ENCODE measurements at regions not wholly inside any gene's neighbourhood (a gene's known extent, or its start where the extent isn't known, plus 50 kb on each side); places are given as distances from the start of the nearest gene placed in this dataset.

GRCh38 chr10:130902929-130903328, 408.6 kb downstream of the TCERG1L start:
- Histone ChIP-seq H3K27ac (ENCODE audit: low read depth in 2 of 2, low read length in 2 of 2) (no peak overlapping the region), H3K27me3 (ENCODE audit: control insufficient read depth, insufficient read depth, low read length) (no peaks in the 10 kb centered on the region), H3K36me3 (ENCODE audit: control insufficient read depth in 2 of 3, insufficient read depth in 3 of 3, low read length in 3 of 3) (no peaks in the 10 kb centered on the region), H3K9ac (ENCODE audit: low read length in 3 of 3) (no peak overlapping the region), H3K4me1 (ENCODE audit: control insufficient read depth in 2 of 3, insufficient read depth in 2 of 3, low read depth in 1 of 3, low read length in 3 of 3) (no peaks in the 10 kb centered on the region), H3K4me3 (ENCODE audit: low read length in 3 of 3) (no peak overlapping the region), H3K9me3 (ENCODE audit: control insufficient read depth in 2 of 3, insufficient read depth in 1 of 3, low read length in 3 of 3) (no peaks in the 10 kb centered on the region)
- intact Hi-C loops (cut with DNase I), result no loop called here
- no peak for TF ChIP-seq CTCF (IDR thresholded peaks at IDR 0.05; ENCODE audit: borderline replicate concordance, extremely low read depth, insufficient read depth)
- FAIRE-seq, result no peak
- DNase-seq, result no peak

GRCh38 chr10:130904676-130905075, 406.8 kb downstream of the TCERG1L start:
- no peak overlapping the region for H3K27ac ChIP-seq (ENCODE audit: low read depth in 2 of 2, low read length in 2 of 2)
- intact Hi-C loops (cut with DNase I), result no loop called here
- no peak for FAIRE-seq
- H3K9me3 ChIP-seq (ENCODE audit: control insufficient read depth in 2 of 3, insufficient read depth in 1 of 3, low read length in 3 of 3), result no peaks in the 10 kb centered on the region
- no peaks in the 10 kb centered on the region for H3K36me3 ChIP-seq (ENCODE audit: control insufficient read depth in 2 of 3, insufficient read depth in 3 of 3, low read length in 3 of 3)
- no peak overlapping the region for H3K4me3 ChIP-seq (ENCODE audit: low read length in 3 of 3)
- TF ChIP-seq CTCF (IDR thresholded peaks at IDR 0.05; ENCODE audit: borderline replicate concordance, extremely low read depth, insufficient read depth), result no peak
- no peaks in the 10 kb centered on the region for H3K4me1 ChIP-seq (ENCODE audit: control insufficient read depth in 2 of 3, insufficient read depth in 2 of 3, low read depth in 1 of 3, low read length in 3 of 3)
- no peaks in the 10 kb centered on the region for H3K27me3 ChIP-seq (ENCODE audit: control insufficient read depth, insufficient read depth, low read length)
- H3K9ac ChIP-seq (ENCODE audit: low read length in 3 of 3), result no peak overlapping the region
- DNase-seq, result no peak

GRCh38 chr10:130905386-130905785, 406.1 kb downstream of the TCERG1L start:
- H3K9me3 ChIP-seq (ENCODE audit: control insufficient read depth in 2 of 3, insufficient read depth in 1 of 3, low read length in 3 of 3), result no peaks in the 10 kb centered on the region
- FAIRE-seq, result no peak
- H3K36me3 ChIP-seq (ENCODE audit: control insufficient read depth in 2 of 3, insufficient read depth in 3 of 3, low read length in 3 of 3), result no peaks in the 10 kb centered on the region
- TF ChIP-seq CTCF (IDR thresholded peaks at IDR 0.05; ENCODE audit: borderline replicate concordance, extremely low read depth, insufficient read depth), result no peak
- no peaks in the 10 kb centered on the region for H3K4me1 ChIP-seq (ENCODE audit: control insufficient read depth in 2 of 3, insufficient read depth in 2 of 3, low read depth in 1 of 3, low read length in 3 of 3)
- intact Hi-C loops (cut with DNase I), result no loop called here
- H3K27me3 ChIP-seq (ENCODE audit: control insufficient read depth, insufficient read depth, low read length), result no peaks in the 10 kb centered on the region
- no peak overlapping the region for H3K4me3 ChIP-seq (ENCODE audit: low read length in 3 of 3)
- H3K27ac ChIP-seq (ENCODE audit: low read depth in 2 of 2, low read length in 2 of 2), result no peak overlapping the region
- H3K9ac ChIP-seq (ENCODE audit: low read length in 3 of 3), result no peak overlapping the region
- DNase-seq, result no peak

- TF ChIP-seq CTCF (IDR thresholded peaks at IDR 0.05; ENCODE audit: borderline replicate concordance, extremely low read depth, insufficient read depth), result no peak
- no peak overlapping the region for H3K9ac ChIP-seq (ENCODE audit: low read length in 3 of 3)
- FAIRE-seq, result no peak
- DNase-seq, result no peak
- H3K4me3 ChIP-seq (ENCODE audit: low read length in 3 of 3), result no peak overlapping the region
- H3K27ac ChIP-seq (ENCODE audit: low read depth in 2 of 2, low read length in 2 of 2), result no peak overlapping the region
- no peaks in the 10 kb centered on the region for H3K36me3 ChIP-seq (ENCODE audit: control insufficient read depth in 2 of 3, insufficient read depth in 3 of 3, low read length in 3 of 3)
- H3K4me1 ChIP-seq (ENCODE audit: control insufficient read depth in 2 of 3, insufficient read depth in 2 of 3, low read depth in 1 of 3, low read length in 3 of 3), result no peaks in the 10 kb centered on the region
- H3K9me3 ChIP-seq (ENCODE audit: control insufficient read depth in 2 of 3, insufficient read depth in 1 of 3, low read length in 3 of 3), result no peaks in the 10 kb centered on the region
- intact Hi-C loops (cut with DNase I), result no loop called here
- H3K27me3 ChIP-seq (ENCODE audit: control insufficient read depth, insufficient read depth, low read length), result no peaks in the 10 kb centered on the region
Observed at GRCh38 chr10:130905921-130906320, 405.6 kb downstream of the TCERG1L start.
